Mesendoderm (in vitro differentiated cells): ENCODE measurements at regions not wholly inside any gene's neighbourhood (a gene's known extent, or its start where the extent isn't known, plus 50 kb on each side); places are given as distances from the start of the nearest gene placed in this dataset.

Source experiments
- DNase-seq: peaks from one replicate; pipeline ENCODE4 v3.0.0; 2013
- H2AK5ac ChIP-seq: 2 replicates; pipeline ENCODE4 v1.6.1; 2013; ENCODE audit warnings: low read length, inconsistent platforms
- H2BK120ac ChIP-seq: 2 replicates; pipeline ENCODE4 v1.6.1; 2013; ENCODE audit warnings: low read depth, mild to moderate bottlenecking, low read length, moderate library complexity, mixed read lengths
- H2BK15ac ChIP-seq: replicated peaks from 2 replicates; pipeline ENCODE4 v1.6.1; 2013; ENCODE audit warnings: low read depth, mild to moderate bottlenecking, moderate library complexity
- H2BK5ac ChIP-seq: 2 replicates; pipeline ENCODE4 v1.6.1; 2013; ENCODE audit warnings: low read length, inconsistent platforms
- H3K18ac ChIP-seq: 2 replicates; pipeline ENCODE4 v1.6.1; 2013; ENCODE audit warnings: mild to moderate bottlenecking, low read length, mixed read lengths
- H3K23ac ChIP-seq: one replicate; pipeline ENCODE4 v1.6.1; 2013; ENCODE audit warnings: low read length
- H3K27ac ChIP-seq: 2 replicates; pipeline ENCODE4 v1.5.1; 2013; ENCODE audit warnings: low read depth, mild to moderate bottlenecking, inconsistent platforms, low read length, moderate library complexity
- H3K27me3 ChIP-seq: 2 replicates; pipeline ENCODE4 v1.6.1; 2013; ENCODE audit warnings: low read length, control low read depth, mild to moderate bottlenecking, inconsistent platforms; ENCODE audit not compliant: insufficient read depth, poor library complexity
- H3K36me3 ChIP-seq: 2 replicates; pipeline ENCODE4 v1.6.1; 2013; ENCODE audit warnings: low read length, inconsistent platforms; ENCODE audit not compliant: control insufficient read depth, insufficient read depth
- H3K4ac ChIP-seq: one replicate; pipeline ENCODE4 v1.6.1; 2013; ENCODE audit warnings: low read depth, mild to moderate bottlenecking, low read length, moderate library complexity
- H3K4me1 ChIP-seq: 2 replicates; pipeline ENCODE4 v1.6.1; 2013; ENCODE audit warnings: low read depth, low read length, inconsistent platforms; ENCODE audit not compliant: control insufficient read depth
- H3K4me2 ChIP-seq: 2 replicates; pipeline ENCODE4 v1.6.1; 2013; ENCODE audit warnings: low read length
- H3K4me3 ChIP-seq: 2 replicates; pipeline ENCODE4 v1.5.1; 2013; ENCODE audit warnings: mild to moderate bottlenecking, low read length
- H3K56ac ChIP-seq: one replicate; pipeline ENCODE4 v1.6.1; 2013; ENCODE audit warnings: low read length
- H3K79me1 ChIP-seq: 2 replicates; pipeline ENCODE4 v1.6.1; 2013; ENCODE audit warnings: low read length, inconsistent platforms
- H3K79me2 ChIP-seq: 2 replicates; pipeline ENCODE4 v1.6.1; 2013; ENCODE audit warnings: mild to moderate bottlenecking, low read length; ENCODE audit not compliant: control insufficient read depth, insufficient read depth
- H3K9ac ChIP-seq: 2 replicates; pipeline ENCODE4 v1.6.1; 2013; ENCODE audit warnings: low read length, inconsistent platforms
- H4K5ac ChIP-seq: one replicate; pipeline ENCODE4 v1.6.1; 2013; ENCODE audit warnings: low read length
- H4K8ac ChIP-seq: one replicate; pipeline ENCODE4 v1.6.1; 2013; ENCODE audit warnings: low read depth, mild to moderate bottlenecking, control low read depth, low read length, moderate library complexity
- WGBS: extraction: QIAGEN DNeasy Blood & Tissue Kit; methylation state at CpG from one replicate; pipeline ENCODE4 v1.1.7; 2013; ENCODE audit warnings: low lambda C conversion rate, missing lambda C conversion rate; ENCODE audit not compliant: insufficient coverage; ENCODE audit errors: extremely low coverage; 5-methylcytosine and 5-hydroxymethylcytosine counted together

GRCh38 chr2:238689331-238689730 lies 158.6 kb upstream of the TWIST2 start:
- no CpG with 5 or more reads among the region's 2 CpGs for WGBS

GRCh38 chr2:238689871-238690389 lies 158.0 kb upstream of the TWIST2 start:
- H3K4me2 ChIP-seq: no peak overlapping the region
- H3K18ac ChIP-seq: no peak overlapping the region
- no peak for DNase-seq
- H3K4me3 ChIP-seq: no peak overlapping the region
- no peak overlapping the region for H3K27ac ChIP-seq
- H3K79me2 ChIP-seq: no peaks in the 10 kb centered on the region
- H2AK5ac ChIP-seq: no peak overlapping the region
- H3K4me1 ChIP-seq: no peaks in the 10 kb centered on the region
- no peak overlapping the region for H2BK15ac ChIP-seq
- no peak overlapping the region for H2BK120ac ChIP-seq
- H3K27me3 ChIP-seq: no peaks in the 10 kb centered on the region
- H4K5ac ChIP-seq: no peak overlapping the region
- H4K8ac ChIP-seq: no peak overlapping the region
- H3K56ac ChIP-seq: no peak overlapping the region
- no peaks in the 10 kb centered on the region for H3K79me1 ChIP-seq
- H3K36me3 ChIP-seq: no peaks in the 10 kb centered on the region
- no peak overlapping the region for H3K23ac ChIP-seq
- H2BK5ac ChIP-seq: no peak overlapping the region
- no CpG with 5 or more reads among the region's 7 CpGs for WGBS
- H3K4ac ChIP-seq: no peak overlapping the region
- H3K9ac ChIP-seq: no peak overlapping the region

More at GRCh38 chr2:238689331-238689730, 158.6 kb upstream of the TWIST2 start:
- no peak overlapping the region for H4K5ac ChIP-seq
- H3K79me1 ChIP-seq: no peaks in the 10 kb centered on the region
- H2BK120ac ChIP-seq: no peak overlapping the region
- no peak overlapping the region for H2BK15ac ChIP-seq
- H3K4me3 ChIP-seq: no peak overlapping the region
- H2BK5ac ChIP-seq: no peak overlapping the region
- no peak overlapping the region for H4K8ac ChIP-seq
- H3K36me3 ChIP-seq: no peaks in the 10 kb centered on the region
- DNase-seq: no peak
- no peak overlapping the region for H3K23ac ChIP-seq
- no peak overlapping the region for H3K4me2 ChIP-seq
- no peaks in the 10 kb centered on the region for H3K4me1 ChIP-seq
- H3K79me2 ChIP-seq: no peaks in the 10 kb centered on the region
- no peak overlapping the region for H3K56ac ChIP-seq
- no peak overlapping the region for H3K4ac ChIP-seq
- no peaks in the 10 kb centered on the region for H3K27me3 ChIP-seq
- H2AK5ac ChIP-seq: no peak overlapping the region
- H3K9ac ChIP-seq: no peak overlapping the region
- H3K27ac ChIP-seq: no peak overlapping the region
- no peak overlapping the region for H3K18ac ChIP-seq

- Histone ChIP-seq H3K18ac (no peak overlapping the region), H3K4me1 (no peaks in the 10 kb centered on the region), H3K56ac (no peak overlapping the region), H4K8ac (no peak overlapping the region), H4K5ac (no peak overlapping the region), H2BK120ac (no peak overlapping the region), H3K27me3 (no peaks in the 10 kb centered on the region), H2BK5ac (no peak overlapping the region), H3K4me2 (no peak overlapping the region), H2AK5ac (no peak overlapping the region), H3K36me3 (no peaks in the 10 kb centered on the region), H3K27ac (no peak overlapping the region), H3K79me1 (no peaks in the 10 kb centered on the region), H3K4ac (no peak overlapping the region), H3K23ac (no peak overlapping the region), H3K9ac (no peak overlapping the region), H3K4me3 (no peak overlapping the region), H2BK15ac (no peak overlapping the region), H3K79me2 (no peaks in the 10 kb centered on the region)
- WGBS: no CpG with 5 or more reads among the region's 11 CpGs
- no peak for DNase-seq
These were observed 157.4 kb upstream of the TWIST2 start for GRCh38 chr2:238690511-238690910.

GRCh38 chr2:238691596-238692491 lies 156.0 kb upstream of the TWIST2 start:
- Histone ChIP-seq H3K4me1 (no peaks in the 10 kb centered on the region), H2AK5ac (no peak overlapping the region), H2BK15ac (no peak overlapping the region), H3K4me3 (no peak overlapping the region), H2BK5ac (no peak overlapping the region), H3K36me3 (no peaks in the 10 kb centered on the region), H4K5ac (no peak overlapping the region), H3K79me1 (no peaks in the 10 kb centered on the region), H3K4me2 (no peak overlapping the region), H3K79me2 (no peaks in the 10 kb centered on the region), H3K56ac (no peak overlapping the region), H3K27me3 (no peaks in the 10 kb centered on the region), H3K4ac (no peak overlapping the region), H3K27ac (no peak overlapping the region), H3K9ac (no peak overlapping the region), H4K8ac (no peak overlapping the region), H3K23ac (no peak overlapping the region), H2BK120ac (no peak overlapping the region), H3K18ac (no peak overlapping the region)
- WGBS: no CpG with 5 or more reads among the region's 16 CpGs
- DNase-seq: no peak

- H3K9ac ChIP-seq: no peak overlapping the region
- WGBS: no CpG with 5 or more reads among the region's 7 CpGs
- no peak overlapping the region for H3K4me2 ChIP-seq
- H3K4ac ChIP-seq: no peak overlapping the region
- H3K27me3 ChIP-seq: no peaks in the 10 kb centered on the region
- H3K27ac ChIP-seq: no peak overlapping the region
- H3K4me3 ChIP-seq: no peak overlapping the region
- DNase-seq: no peak
- H2BK5ac ChIP-seq: no peak overlapping the region
- H4K5ac ChIP-seq: no peak overlapping the region
- H3K79me1 ChIP-seq: no peaks in the 10 kb centered on the region
- H2BK120ac ChIP-seq: no peak overlapping the region
- H4K8ac ChIP-seq: no peak overlapping the region
- no peak overlapping the region for H3K18ac ChIP-seq
- H3K36me3 ChIP-seq: no peaks in the 10 kb centered on the region
- H3K56ac ChIP-seq: no peak overlapping the region
- no peak overlapping the region for H2AK5ac ChIP-seq
- no peak overlapping the region for H3K23ac ChIP-seq
- H3K4me1 ChIP-seq: no peaks in the 10 kb centered on the region
- H2BK15ac ChIP-seq: no peak overlapping the region
- H3K79me2 ChIP-seq: no peaks in the 10 kb centered on the region
These were observed 155.3 kb upstream of the TWIST2 start for GRCh38 chr2:238692562-238692961.
